OCI-LY1 (cell line): ENCODE measurements at regions not wholly inside any gene's neighbourhood (a gene's known extent, or its start where the extent isn't known, plus 50 kb on each side); places are given as distances from the start of the nearest gene placed in this dataset.

Source experiments
- H2AFZ ChIP-seq: fragments of 200-600 bp; sonication (generic), shearing (Covaris generic); 2 replicates; pipeline ENCODE4 v1.6.0; 2014; ENCODE audit warnings: antibody characterized with exemption, mild to moderate bottlenecking, low read length
- H3F3A ChIP-seq: fragments of 200-600 bp; sonication (generic), shearing (Covaris generic); 2 replicates; pipeline ENCODE4 v1.6.0; 2014; ENCODE audit warnings: mild to moderate bottlenecking, antibody characterized with exemption, low read length, moderate library complexity; ENCODE audit not compliant: insufficient read depth
- H3K27ac ChIP-seq: fragments of 200-600 bp; sonication (generic); 2 replicates; pipeline ENCODE4 v1.5.1; 2014; ENCODE audit warnings: low read length, mixed run types, mild to moderate bottlenecking, low read depth; ENCODE audit not compliant: poor library complexity, severe bottlenecking
- H3K27me3 ChIP-seq: fragments of 200-600 bp; sonication (generic); 2 replicates; pipeline ENCODE4 v1.6.0; 2014; ENCODE audit warnings: antibody characterized with exemption, mild to moderate bottlenecking, low read length, moderate library complexity; ENCODE audit not compliant: insufficient read depth
- H3K36me3 ChIP-seq: fragments of 200-600 bp; sonication (generic); 2 replicates; pipeline ENCODE4 v1.6.1; 2014; ENCODE audit warnings: mild to moderate bottlenecking, antibody characterized with exemption, low read length, moderate library complexity, mixed read lengths; ENCODE audit not compliant: insufficient read depth
- H3K4me1 ChIP-seq: fragments of 200-600 bp; sonication (generic); 2 replicates; pipeline ENCODE4 v1.5.1; 2014; ENCODE audit warnings: mild to moderate bottlenecking, low read length, moderate library complexity; ENCODE audit not compliant: insufficient read depth, severe bottlenecking
- H3K4me2 ChIP-seq: fragments of 200-600 bp; sonication (generic), shearing (Covaris generic); 2 replicates; pipeline ENCODE4 v1.6.1; 2014; ENCODE audit warnings: low read length
- H3K4me3 ChIP-seq: fragments of 200-600 bp; sonication (generic); 2 replicates; pipeline ENCODE4 v1.5.1; 2014; ENCODE audit warnings: low read length, low read depth, mild to moderate bottlenecking, mixed read lengths; ENCODE audit not compliant: poor library complexity, severe bottlenecking
- H3K79me2 ChIP-seq: fragments of 200-600 bp; shearing (Covaris generic); 2 replicates; pipeline ENCODE4 v1.6.1; 2016; ENCODE audit warnings: mixed run types, low read length, mixed read lengths; ENCODE audit not compliant: insufficient read depth
- H3K9ac ChIP-seq: fragments of 200-600 bp; sonication (generic), shearing (Covaris generic); 2 replicates; pipeline ENCODE4 v1.6.1; 2014; ENCODE audit warnings: mild to moderate bottlenecking, low read length, mixed read lengths
- H3K9me2 ChIP-seq: fragments of 200-600 bp; sonication (generic), shearing (Covaris generic); 2 replicates; pipeline ENCODE4 v1.6.1; 2014; ENCODE audit warnings: low read depth, mild to moderate bottlenecking, low read length, mixed read lengths
- H3K9me3 ChIP-seq: fragments of 200-600 bp; shearing (Covaris generic); 2 replicates; pipeline ENCODE4 v1.6.1; 2014; ENCODE audit warnings: low read length, mixed read lengths
- H4K20me1 ChIP-seq: fragments of 200-600 bp; sonication (generic), shearing (Covaris generic); 2 replicates; pipeline ENCODE4 v1.6.0; 2016; ENCODE audit warnings: mild to moderate bottlenecking, low read length; ENCODE audit not compliant: insufficient read depth
- EZH2 ChIP-seq: fragments of 200-600 bp; sonication (generic), shearing (Covaris generic); IDR thresholded peaks from 2 replicates; pipeline ENCODE4 v1.8.0; 2017; ENCODE audit warnings: borderline replicate concordance, mixed run types, mild to moderate bottlenecking, antibody characterized with exemption, low read length, moderate library complexity, mixed read lengths
- TF ChIP-seq, protein P1 (sequence below): fragments of 200-600 bp; sonication (generic), shearing (Covaris generic); IDR thresholded peaks from 2 replicates; pipeline ENCODE4 v1.5.1; 2017; ENCODE audit warnings: mild to moderate bottlenecking, antibody characterized with exemption, low read length, moderate library complexity, mixed read lengths

DNA sequence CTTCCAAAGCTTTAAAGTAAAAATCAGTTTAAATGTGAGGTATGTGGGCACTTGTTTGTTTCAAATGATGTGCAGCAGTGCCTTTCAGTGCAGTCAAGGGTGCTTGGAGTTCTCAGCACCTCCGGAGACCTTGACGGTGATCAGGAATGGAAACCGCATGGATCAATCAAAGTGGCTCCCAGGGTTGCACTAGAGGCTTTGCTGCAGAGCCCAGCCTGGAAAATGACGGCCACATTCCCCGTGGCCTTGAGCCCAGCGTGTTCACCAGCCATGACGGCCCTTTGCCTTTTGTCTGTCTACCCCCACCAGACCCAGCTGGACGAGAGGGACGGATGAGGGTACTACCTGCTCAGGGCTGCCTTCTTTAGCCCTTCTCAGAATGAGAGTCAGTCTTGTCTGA is 320.0 kb downstream of the TEX29 start:
- no peaks in the 10 kb centered on the region for H3K9me2 ChIP-seq
- no peaks in the 10 kb centered on the region for H3K4me1 ChIP-seq
- TF ChIP-seq EZH2: no peak
- TF ChIP-seq, protein P1, sequence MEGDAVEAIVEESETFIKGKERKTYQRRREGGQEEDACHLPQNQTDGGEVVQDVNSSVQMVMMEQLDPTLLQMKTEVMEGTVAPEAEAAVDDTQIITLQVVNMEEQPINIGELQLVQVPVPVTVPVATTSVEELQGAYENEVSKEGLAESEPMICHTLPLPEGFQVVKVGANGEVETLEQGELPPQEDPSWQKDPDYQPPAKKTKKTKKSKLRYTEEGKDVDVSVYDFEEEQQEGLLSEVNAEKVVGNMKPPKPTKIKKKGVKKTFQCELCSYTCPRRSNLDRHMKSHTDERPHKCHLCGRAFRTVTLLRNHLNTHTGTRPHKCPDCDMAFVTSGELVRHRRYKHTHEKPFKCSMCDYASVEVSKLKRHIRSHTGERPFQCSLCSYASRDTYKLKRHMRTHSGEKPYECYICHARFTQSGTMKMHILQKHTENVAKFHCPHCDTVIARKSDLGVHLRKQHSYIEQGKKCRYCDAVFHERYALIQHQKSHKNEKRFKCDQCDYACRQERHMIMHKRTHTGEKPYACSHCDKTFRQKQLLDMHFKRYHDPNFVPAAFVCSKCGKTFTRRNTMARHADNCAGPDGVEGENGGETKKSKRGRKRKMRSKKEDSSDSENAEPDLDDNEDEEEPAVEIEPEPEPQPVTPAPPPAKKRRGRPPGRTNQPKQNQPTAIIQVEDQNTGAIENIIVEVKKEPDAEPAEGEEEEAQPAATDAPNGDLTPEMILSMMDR: no peak
- H4K20me1 ChIP-seq: no peaks in the 10 kb centered on the region
- no peaks in the 10 kb centered on the region; the same call in 1 of the 2 replicates for H3K27me3 ChIP-seq
- H3K79me2 ChIP-seq: no peaks in the 10 kb centered on the region
- no peaks in the 10 kb centered on the region for H3F3A ChIP-seq
- H2AFZ ChIP-seq: no peak overlapping the region
- no peak overlapping the region for H3K4me2 ChIP-seq
- H3K36me3 ChIP-seq: no peaks in the 10 kb centered on the region
- H3K27ac ChIP-seq: no peak overlapping the region
- H3K9ac ChIP-seq: no peak overlapping the region
- H3K4me3 ChIP-seq: no peak overlapping the region
- no peaks in the 10 kb centered on the region for H3K9me3 ChIP-seq

DNA sequence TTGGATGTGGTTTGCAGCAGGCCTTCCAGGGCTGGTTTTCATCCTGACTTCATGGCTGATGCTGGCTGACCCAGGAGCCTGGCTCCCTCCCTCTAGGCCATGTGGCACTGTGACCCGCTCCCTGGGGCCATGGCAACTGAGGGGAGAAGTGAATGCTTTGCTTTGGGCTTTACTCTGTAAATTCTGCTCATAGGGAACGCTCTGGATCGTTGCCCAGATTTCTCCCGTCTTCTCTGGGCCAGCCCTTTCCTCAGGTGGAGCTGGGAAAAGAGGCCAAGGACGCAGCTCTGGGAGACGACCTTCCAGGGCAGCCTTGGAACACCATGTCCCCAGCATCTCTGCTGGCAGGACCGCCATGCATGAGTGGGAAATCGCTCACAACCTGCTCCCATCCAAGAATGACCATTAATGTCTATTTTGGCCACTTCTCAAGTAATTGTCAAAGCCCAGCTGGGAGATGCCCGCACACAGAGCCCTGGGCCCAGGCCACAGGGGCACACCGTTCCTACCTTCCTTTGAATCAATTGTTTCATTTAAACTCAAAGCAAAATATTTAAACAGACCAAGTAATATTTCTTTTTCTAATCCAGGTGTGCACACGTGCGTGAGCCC is 321.8 kb downstream of the TEX29 start:
- Histone ChIP-seq H3K4me2 (no peak overlapping the region), H3K9ac (no peak overlapping the region), H3K27ac (no peak overlapping the region), H3K4me3 (no peak overlapping the region), H4K20me1 (no peaks in the 10 kb centered on the region), H3F3A (no peaks in the 10 kb centered on the region), H3K27me3 (no peaks in the 10 kb centered on the region; the same call in 1 of the 2 replicates), H3K79me2 (no peaks in the 10 kb centered on the region), H3K9me2 (no peaks in the 10 kb centered on the region), H3K36me3 (no peaks in the 10 kb centered on the region), H2AFZ (no peak overlapping the region), H3K9me3 (no peaks in the 10 kb centered on the region), H3K4me1 (no peaks in the 10 kb centered on the region)
- TF ChIP-seq, protein P1: no peak
- no peak for TF ChIP-seq EZH2

DNA sequence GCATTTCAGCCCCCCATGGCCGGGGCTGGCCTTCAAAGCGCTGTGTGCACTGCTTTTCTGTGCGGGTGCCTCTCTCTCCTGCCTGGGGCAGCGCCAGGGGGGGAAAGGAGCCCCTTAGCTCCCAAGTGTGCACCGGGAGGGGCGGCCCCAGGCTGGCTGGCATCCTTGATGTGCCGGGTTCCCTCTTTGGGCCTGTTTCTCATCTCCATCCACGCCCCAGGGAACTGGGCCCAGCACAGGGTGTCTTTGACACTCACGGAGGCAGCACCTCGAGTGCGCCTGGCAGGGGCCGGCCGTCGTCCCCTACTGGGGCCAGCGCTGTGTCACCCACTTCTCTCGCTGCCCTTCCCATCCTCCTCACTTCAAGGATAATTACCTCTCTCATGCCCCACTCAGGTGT is 324.3 kb downstream of the TEX29 start:
- Histone ChIP-seq H3K9me2 (no peaks in the 10 kb centered on the region), H3K4me2 (no peak overlapping the region), H3F3A (no peaks in the 10 kb centered on the region), H3K4me3 (no peak overlapping the region), H3K9ac (no peak overlapping the region), H3K79me2 (no peaks in the 10 kb centered on the region), H4K20me1 (no peaks in the 10 kb centered on the region), H3K27ac (no peak overlapping the region), H3K9me3 (no peaks in the 10 kb centered on the region), H3K4me1 (no peaks in the 10 kb centered on the region), H3K36me3 (no peaks in the 10 kb centered on the region), H3K27me3 (no peaks in the 10 kb centered on the region; the same call in 1 of the 2 replicates), H2AFZ (no peak overlapping the region)
- TF ChIP-seq EZH2: no peak
- TF ChIP-seq, protein P1: no peak
